GM13976 (cell line): ENCODE measurements at regions not wholly inside any gene's neighbourhood (a gene's known extent, or its start where the extent isn't known, plus 50 kb on each side); places are given as distances from the start of the nearest gene placed in this dataset.
"Not testable (repeated sequence)": the region's sequence is repeated elsewhere in the genome, so short reads cannot be mapped to it uniquely, and the experiment has no call there.

Experiments used
- DNase-seq: peaks from one replicate; pipeline ENCODE4 v3.0.0; 2012; ENCODE audit warnings: low spot score
- in situ Hi-C: fragments of 300-500 bp; cut with MboI; formaldehyde crosslinking; loops from one replicate; pipeline ENCODE4 v1.12.0; 2022; ENCODE audit warnings: low sequenced_read_pairs, mixed read lengths, inconsistent platforms; ENCODE audit not compliant: unreplicated experiment
- TF ChIP-seq, protein P1 (sequence below): IDR thresholded peaks from 2 replicates; pipeline ENCODE4 v1.5.1; 2012; ENCODE audit warnings: borderline replicate concordance, mild to moderate bottlenecking; ENCODE audit not compliant: insufficient read depth; ENCODE audit errors: extremely low read depth, missing control alignments, control extremely low read depth

DNA sequence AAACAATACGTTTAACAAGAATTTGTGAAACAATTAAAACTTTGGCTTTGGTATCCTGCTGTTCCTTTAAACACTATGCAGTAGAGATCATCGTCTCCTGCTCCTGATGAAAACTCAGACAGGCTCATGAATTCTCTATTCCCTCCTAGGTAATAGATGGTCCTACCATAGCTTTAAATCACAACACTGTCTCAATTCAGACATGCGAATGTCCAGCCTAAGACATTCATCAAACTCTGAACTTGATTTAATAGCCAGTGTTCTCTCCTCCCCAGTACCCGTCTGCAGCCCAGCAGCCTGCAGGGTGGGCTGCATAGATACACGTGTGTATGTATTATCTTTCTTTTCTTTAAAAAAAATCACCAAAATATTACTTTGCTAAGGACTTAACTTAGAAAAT, 232.8 kb downstream of the TTLL2 start:
- no peak for DNase-seq
- TF ChIP-seq, protein P1, sequence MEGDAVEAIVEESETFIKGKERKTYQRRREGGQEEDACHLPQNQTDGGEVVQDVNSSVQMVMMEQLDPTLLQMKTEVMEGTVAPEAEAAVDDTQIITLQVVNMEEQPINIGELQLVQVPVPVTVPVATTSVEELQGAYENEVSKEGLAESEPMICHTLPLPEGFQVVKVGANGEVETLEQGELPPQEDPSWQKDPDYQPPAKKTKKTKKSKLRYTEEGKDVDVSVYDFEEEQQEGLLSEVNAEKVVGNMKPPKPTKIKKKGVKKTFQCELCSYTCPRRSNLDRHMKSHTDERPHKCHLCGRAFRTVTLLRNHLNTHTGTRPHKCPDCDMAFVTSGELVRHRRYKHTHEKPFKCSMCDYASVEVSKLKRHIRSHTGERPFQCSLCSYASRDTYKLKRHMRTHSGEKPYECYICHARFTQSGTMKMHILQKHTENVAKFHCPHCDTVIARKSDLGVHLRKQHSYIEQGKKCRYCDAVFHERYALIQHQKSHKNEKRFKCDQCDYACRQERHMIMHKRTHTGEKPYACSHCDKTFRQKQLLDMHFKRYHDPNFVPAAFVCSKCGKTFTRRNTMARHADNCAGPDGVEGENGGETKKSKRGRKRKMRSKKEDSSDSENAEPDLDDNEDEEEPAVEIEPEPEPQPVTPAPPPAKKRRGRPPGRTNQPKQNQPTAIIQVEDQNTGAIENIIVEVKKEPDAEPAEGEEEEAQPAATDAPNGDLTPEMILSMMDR, result no peak
- in situ Hi-C loops, result no loop called here

GRCh38 chr6:167558246-167559177, 233.6 kb downstream of the TTLL2 start:
- DNase-seq, result no peak
- in situ Hi-C loops, result no loop called here
- TF ChIP-seq, protein P1, result no peak

DNA sequence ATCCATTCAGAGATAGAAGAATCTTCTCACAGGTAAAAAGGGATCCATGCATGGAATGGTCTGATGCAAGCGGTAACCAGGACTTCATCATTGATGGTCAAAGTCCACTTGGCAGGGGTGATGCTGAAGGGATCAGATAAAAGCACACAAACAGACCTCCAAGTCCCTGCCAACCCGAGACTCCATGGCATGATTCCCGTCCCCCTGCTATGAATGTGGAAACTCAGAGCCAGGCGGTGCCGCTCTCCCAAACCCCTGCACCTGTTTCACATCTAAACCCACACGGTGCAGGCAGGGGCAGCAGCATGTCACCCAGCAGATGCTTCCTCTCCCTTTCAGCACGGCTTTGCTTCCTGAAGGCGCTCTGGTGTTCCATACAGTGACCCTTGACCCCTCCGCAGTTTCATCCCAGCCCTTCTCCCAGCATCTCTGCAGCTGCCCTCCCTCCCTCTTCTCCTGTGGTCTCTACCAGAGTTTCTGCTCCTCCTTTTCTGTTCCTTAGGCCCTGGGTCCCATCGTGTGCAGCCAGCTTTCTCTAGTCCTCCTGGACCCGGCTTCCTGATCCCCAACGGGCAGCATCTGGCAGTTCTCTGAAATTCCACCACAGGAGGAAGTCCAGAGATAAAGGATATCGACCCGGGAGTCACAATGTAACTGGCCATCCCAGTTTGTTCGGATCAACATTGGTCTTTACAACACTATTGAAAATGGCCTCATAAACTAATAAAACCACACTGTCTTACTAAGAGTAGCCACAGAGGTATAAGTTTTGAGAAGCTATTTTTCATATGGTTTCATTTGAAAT, 235.0 kb downstream of the TTLL2 start:
- no peak for DNase-seq
- TF ChIP-seq, protein P1, result no peak
- in situ Hi-C loops, result no loop called here

DNA sequence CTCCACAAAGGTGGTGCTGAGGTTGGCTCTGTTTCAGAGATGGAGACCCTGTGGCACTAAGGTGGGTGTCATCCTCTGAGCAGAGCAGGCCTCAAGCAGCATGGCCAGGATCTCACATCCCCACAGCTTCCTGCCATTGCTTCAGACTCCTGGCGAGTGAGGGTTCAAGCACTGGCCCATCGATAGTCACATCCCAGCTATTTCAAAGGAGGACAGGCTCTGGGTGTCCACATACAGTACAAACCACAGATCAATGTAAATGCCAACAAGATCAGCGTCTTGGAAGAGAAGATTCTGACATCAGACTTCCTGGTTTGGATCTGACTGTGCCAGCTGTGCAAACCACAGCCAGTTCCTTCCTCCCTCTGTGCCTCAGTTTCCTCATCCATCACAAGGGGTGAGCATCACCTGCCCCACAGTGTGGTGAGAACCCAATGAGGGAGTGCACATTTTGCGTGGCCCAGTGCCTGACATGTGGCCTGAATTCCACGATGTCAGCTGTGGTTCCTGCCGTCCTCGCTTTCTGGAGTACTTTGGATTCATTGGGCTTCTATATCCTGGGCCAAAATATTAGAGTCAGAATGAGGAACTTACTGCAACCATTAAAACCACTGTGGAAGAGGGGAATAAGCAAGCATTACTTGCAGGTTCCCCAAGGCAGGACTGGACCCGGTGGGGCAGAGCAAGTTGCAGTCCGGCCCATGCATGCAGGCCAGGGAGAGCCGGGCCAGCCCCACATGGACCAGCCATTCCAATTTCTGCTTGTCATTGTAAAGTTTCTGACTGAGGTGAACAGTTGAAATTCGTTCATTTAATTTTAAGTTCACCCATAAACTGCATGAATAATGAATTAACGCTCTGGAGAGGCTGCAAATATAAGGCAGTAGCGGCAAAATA, 236.0 kb downstream of the TTLL2 start:
- in situ Hi-C loops, result no loop called here
- TF ChIP-seq, protein P1, result no peak
- peak; percentile 3 for DNase-seq

GRCh38 chr6:167562862-167563261, 238.0 kb downstream of the TTLL2 start:
- DNase-seq, in situ Hi-C loops: not testable (repeated sequence)

DNA sequence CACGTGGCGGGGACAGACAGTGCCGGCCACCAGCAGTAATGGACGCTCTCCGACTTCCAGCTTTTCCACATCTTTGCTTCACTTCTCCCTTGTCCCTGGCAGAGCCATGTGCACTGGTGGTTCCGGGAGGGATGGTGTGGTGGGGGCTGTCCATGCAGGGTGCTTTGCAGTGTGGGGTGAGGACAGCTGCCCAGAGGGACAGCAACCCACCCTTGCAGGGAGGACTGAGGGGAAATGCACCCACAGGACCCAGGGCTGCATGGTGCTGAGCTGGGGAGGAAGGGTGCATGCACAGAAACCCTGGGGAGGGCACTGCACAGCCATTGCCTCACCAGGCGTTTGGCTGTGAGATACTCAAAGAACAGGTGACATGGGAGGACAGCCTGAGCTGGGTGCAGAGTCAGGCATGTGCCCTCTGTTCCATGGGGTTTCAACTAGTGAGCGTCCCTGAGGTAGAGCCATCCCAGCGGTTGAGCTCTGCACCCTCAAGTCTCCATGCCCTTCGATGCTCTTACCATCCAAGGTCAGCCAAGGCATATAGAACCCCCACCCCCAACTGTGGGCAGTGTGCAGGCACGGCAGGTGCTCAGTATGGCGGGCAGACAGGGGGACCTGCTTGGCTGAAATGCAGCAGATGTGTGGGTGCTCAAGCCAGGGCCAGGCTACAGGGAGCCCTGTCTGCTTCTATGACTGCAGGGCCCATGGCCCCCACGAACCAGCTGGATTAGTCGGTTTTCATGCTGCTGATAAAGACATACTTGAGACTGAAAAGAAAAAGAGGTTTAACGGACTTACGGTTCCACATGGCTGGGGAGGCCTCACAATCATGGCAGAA, 239.7 kb downstream of the TTLL2 start:
- DNase-seq, result no peak
- in situ Hi-C loops, result no loop called here
- TF ChIP-seq, protein P1, result no peak
